ENCODE measurements at regions not wholly inside any gene's neighbourhood (a gene's known extent, or its start where the extent isn't known, plus 50 kb on each side); places are given as distances from the start of the nearest gene placed in this dataset.

- H3K4me3 ChIP-seq: no peak overlapping the region
- H3K27ac ChIP-seq: no peak overlapping the region
- no peaks in the 10 kb centered on the region for H3K9me3 ChIP-seq
- no peaks in the 10 kb centered on the region for H3K27me3 ChIP-seq (ENCODE audit: insufficient read depth in 3 of 3, low read length in 2 of 3)
- DNase-seq: no peak
- peak in 1 of 4 donors; percentile 67 for ATAC-seq
- no peaks in the 10 kb centered on the region for H3K36me3 ChIP-seq (ENCODE audit: insufficient read depth in 1 of 2, low read depth in 1 of 2)
- 24 to 32% (median 27%) methylated on average over 7 of the region's 7 CpGs for WGBS, 3 donors
- intact Hi-C loops (cut with DNase I): no loop called here
- H3K4me1 ChIP-seq: no peaks in the 10 kb centered on the region
- no peak for TF ChIP-seq CTCF (IDR thresholded peaks at IDR 0.05)
Observed at GRCh38 chr9:1320607-1321195, 270.5 kb downstream of the DMRT2 start.

GRCh38 chr9:1327467-1327866 lies 277.3 kb downstream of the DMRT2 start:
- ATAC-seq (no peak), DNase-seq (no peak)
- Histone ChIP-seq H3K9me3 (no peaks in the 10 kb centered on the region), H3K27ac (no peak overlapping the region), H3K36me3 (ENCODE audit: insufficient read depth in 1 of 2, low read depth in 1 of 2) (no peaks in the 10 kb centered on the region), H3K4me3 (no peak overlapping the region), H3K27me3 (ENCODE audit: insufficient read depth in 3 of 3, low read length in 2 of 3) (no peaks in the 10 kb centered on the region), H3K4me1 (no peaks in the 10 kb centered on the region)
- intact Hi-C loops (cut with DNase I): no loop called here
- no peak for TF ChIP-seq CTCF (IDR thresholded peaks at IDR 0.05)
- WGBS, 3 donors: 73 to 82% (median 79%) methylated on average over 3 of the region's 3 CpGs

- TF ChIP-seq CTCF (IDR thresholded peaks at IDR 0.05): no peak
- no peaks in the 10 kb centered on the region for H3K4me1 ChIP-seq
- no peaks in the 10 kb centered on the region for H3K9me3 ChIP-seq
- no peaks in the 10 kb centered on the region for H3K36me3 ChIP-seq (ENCODE audit: insufficient read depth in 1 of 2, low read depth in 1 of 2)
- no peak overlapping the region for H3K27ac ChIP-seq
- no peak for DNase-seq
- WGBS, 3 donors: 85 to 88% (median 86%) methylated on average over 4 of the region's 4 CpGs
- no peak for ATAC-seq
- intact Hi-C loops (cut with DNase I): no loop called here
- no peak overlapping the region for H3K4me3 ChIP-seq
- no peaks in the 10 kb centered on the region for H3K27me3 ChIP-seq (ENCODE audit: insufficient read depth in 3 of 3, low read length in 2 of 3)
Observed at GRCh38 chr9:1328341-1328740, 278.2 kb downstream of the DMRT2 start.

- intact Hi-C loops (cut with DNase I): no loop called here
- H3K4me1 ChIP-seq: no peaks in the 10 kb centered on the region
Observed at GRCh38 chr9:1331546-1332038, 281.4 kb downstream of the DMRT2 start.

More at GRCh38 chr9:1331546-1332038, 281.4 kb downstream of the DMRT2 start:
- no peak for ATAC-seq
- Histone ChIP-seq H3K9me3 (no peaks in the 10 kb centered on the region), H3K27ac (no peak overlapping the region), H3K4me3 (no peak overlapping the region), H3K36me3 (ENCODE audit: insufficient read depth in 1 of 2, low read depth in 1 of 2) (no peaks in the 10 kb centered on the region), H3K27me3 (ENCODE audit: insufficient read depth in 3 of 3, low read length in 2 of 3) (no peaks in the 10 kb centered on the region)
- TF ChIP-seq CTCF (IDR thresholded peaks at IDR 0.05): no peak
- DNase-seq: no peak
